Hepatocyte (in vitro differentiated cells): ENCODE measurements at regions not wholly inside any gene's neighbourhood (a gene's known extent, or its start where the extent isn't known, plus 50 kb on each side); places are given as distances from the start of the nearest gene placed in this dataset.

Source experiments
- DNase-seq: peaks from one replicate; pipeline ENCODE4 v3.0.0-alpha.2; 2016; ENCODE audit warnings: low spot score
- H2AFZ ChIP-seq: fragments of 200-600 bp; sonication (generic); 2 replicates; pipeline ENCODE4 v1.6.0; 2016; ENCODE audit warnings: antibody characterized with exemption, mild to moderate bottlenecking
- H3K27ac ChIP-seq: fragments of 200-600 bp; sonication (generic); 2 replicates; pipeline ENCODE4 v1.5.1; 2016; ENCODE audit warnings: mild to moderate bottlenecking
- H3K27me3 ChIP-seq: fragments of 200-600 bp; sonication (generic); 2 replicates; pipeline ENCODE4 v1.6.1; 2016
- H3K36me3 ChIP-seq: fragments of 200-600 bp; sonication (generic); replicated peaks from 2 replicates; pipeline ENCODE4 v1.5.1; 2016; ENCODE audit warnings: low read depth; ENCODE audit not compliant: insufficient read depth
- H3K4me1 ChIP-seq: fragments of 200-600 bp; sonication (generic); 2 replicates; pipeline ENCODE4 v1.5.1; 2016; ENCODE audit warnings: mild to moderate bottlenecking, moderate library complexity; ENCODE audit not compliant: insufficient read depth
- H3K4me2 ChIP-seq: fragments of 200-600 bp; sonication (generic); 2 replicates; pipeline ENCODE4 v1.6.0; 2016
- H3K4me3 ChIP-seq: fragments of 200-600 bp; sonication (generic); 2 replicates; pipeline ENCODE4 v1.5.1; 2016; ENCODE audit warnings: mild to moderate bottlenecking
- H3K79me2 ChIP-seq: fragments of 200-600 bp; sonication (generic); 2 replicates; pipeline ENCODE4 v1.6.0; 2017; ENCODE audit warnings: mild to moderate bottlenecking
- H3K9me2 ChIP-seq: fragments of 200-600 bp; sonication (generic); replicated peaks from 2 replicates; pipeline ENCODE4 v1.6.0; 2017; ENCODE audit warnings: mild to moderate bottlenecking; ENCODE audit not compliant: insufficient read depth
- H3K9me3 ChIP-seq: fragments of 200-600 bp; sonication (generic); 2 replicates; pipeline ENCODE4 v1.5.1; 2016; ENCODE audit warnings: low read depth, mild to moderate bottlenecking
- H4K20me1 ChIP-seq: fragments of 200-600 bp; sonication (generic); 2 replicates; pipeline ENCODE4 v1.6.0; 2016; ENCODE audit warnings: mild to moderate bottlenecking; ENCODE audit not compliant: insufficient read depth, poor library complexity, severe bottlenecking
- EZH2 ChIP-seq: fragments of 200-600 bp; sonication (generic); IDR thresholded peaks from 2 replicates; pipeline ENCODE4 v1.6.1; 2016; ENCODE audit warnings: antibody characterized with exemption, mild to moderate bottlenecking, borderline replicate concordance
- EZH2phosphoT487 ChIP-seq: fragments of 200-600 bp; sonication (generic); IDR thresholded peaks from one replicate; pipeline ENCODE4 v1.6.1; 2018; ENCODE audit warnings: antibody characterized with exemption, mild to moderate bottlenecking, low read depth, moderate library complexity; ENCODE audit not compliant: unreplicated experiment, severe bottlenecking
- WGBS: methylation state at CpG from one replicate; pipeline ENCODE4 v1.1.6; 2016; ENCODE audit warnings: low lambda C conversion rate; ENCODE audit errors: missing lambda C conversion rate; 5-methylcytosine and 5-hydroxymethylcytosine counted together
- TF ChIP-seq, protein P1 (sequence below): fragments of 200-600 bp; sonication (generic); IDR thresholded peaks from 2 replicates; pipeline ENCODE4 v1.5.1; 2016; ENCODE audit warnings: antibody characterized with exemption, mild to moderate bottlenecking; ENCODE audit not compliant: poor library complexity

DNA sequence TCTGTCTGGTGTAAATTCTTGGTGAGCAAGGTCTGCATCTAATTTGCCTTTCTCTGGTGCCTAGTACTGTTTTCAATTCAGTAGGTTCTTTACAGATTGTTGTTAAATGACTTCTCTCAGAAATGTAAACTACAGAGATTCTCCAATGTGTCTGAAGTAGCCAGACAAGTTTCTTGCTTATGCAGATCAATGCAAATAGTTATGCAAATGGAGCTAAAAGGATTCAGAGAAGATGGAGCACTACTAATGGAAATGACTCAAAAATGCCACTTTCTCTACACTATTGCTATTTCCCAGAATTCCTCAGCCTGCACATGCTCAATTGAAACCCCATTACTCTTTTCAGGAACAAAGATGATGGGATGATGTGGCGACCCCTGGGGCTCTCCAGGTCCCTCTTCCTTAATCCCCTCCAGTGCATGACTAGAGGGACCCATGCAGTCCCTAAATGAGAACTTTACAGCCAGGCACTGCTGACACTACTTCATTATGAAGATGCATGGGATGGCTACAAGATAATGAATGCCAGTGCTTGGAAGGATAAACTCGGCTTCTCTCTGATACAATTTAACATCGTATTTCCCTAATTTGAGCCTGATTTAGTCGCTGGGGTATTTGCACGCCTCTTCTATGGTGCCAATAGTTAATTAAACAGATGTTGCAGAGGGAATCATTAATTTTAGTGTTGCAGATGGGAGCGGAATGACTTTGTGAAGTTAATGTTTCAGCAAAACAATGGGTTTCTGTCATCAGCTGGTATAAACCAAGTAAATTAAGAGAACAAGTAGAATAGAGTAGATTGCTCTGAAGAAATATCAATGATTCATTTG is 753.2 kb downstream of the TLR4 start:
- Histone ChIP-seq H3K4me2 (no peak overlapping the region), H3K27me3 (no peaks in the 10 kb centered on the region), H3K36me3 (no peaks in the 10 kb centered on the region), H3K9me3 (no peaks in the 10 kb centered on the region), H3K4me1 (no peaks in the 10 kb centered on the region), H3K27ac (no peak overlapping the region), H2AFZ (no peak overlapping the region), H3K9me2 (no peaks in the 10 kb centered on the region), H4K20me1 (no peaks in the 10 kb centered on the region), H3K4me3 (no peak overlapping the region), H3K79me2 (no peaks in the 10 kb centered on the region)
- DNase-seq: no peak
- 84% methylated on average over 6 of the region's 6 CpGs for WGBS
- TF ChIP-seq EZH2phosphoT487: no peak
- TF ChIP-seq EZH2: no peak
- TF ChIP-seq, protein P1, sequence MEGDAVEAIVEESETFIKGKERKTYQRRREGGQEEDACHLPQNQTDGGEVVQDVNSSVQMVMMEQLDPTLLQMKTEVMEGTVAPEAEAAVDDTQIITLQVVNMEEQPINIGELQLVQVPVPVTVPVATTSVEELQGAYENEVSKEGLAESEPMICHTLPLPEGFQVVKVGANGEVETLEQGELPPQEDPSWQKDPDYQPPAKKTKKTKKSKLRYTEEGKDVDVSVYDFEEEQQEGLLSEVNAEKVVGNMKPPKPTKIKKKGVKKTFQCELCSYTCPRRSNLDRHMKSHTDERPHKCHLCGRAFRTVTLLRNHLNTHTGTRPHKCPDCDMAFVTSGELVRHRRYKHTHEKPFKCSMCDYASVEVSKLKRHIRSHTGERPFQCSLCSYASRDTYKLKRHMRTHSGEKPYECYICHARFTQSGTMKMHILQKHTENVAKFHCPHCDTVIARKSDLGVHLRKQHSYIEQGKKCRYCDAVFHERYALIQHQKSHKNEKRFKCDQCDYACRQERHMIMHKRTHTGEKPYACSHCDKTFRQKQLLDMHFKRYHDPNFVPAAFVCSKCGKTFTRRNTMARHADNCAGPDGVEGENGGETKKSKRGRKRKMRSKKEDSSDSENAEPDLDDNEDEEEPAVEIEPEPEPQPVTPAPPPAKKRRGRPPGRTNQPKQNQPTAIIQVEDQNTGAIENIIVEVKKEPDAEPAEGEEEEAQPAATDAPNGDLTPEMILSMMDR: no peak

DNA sequence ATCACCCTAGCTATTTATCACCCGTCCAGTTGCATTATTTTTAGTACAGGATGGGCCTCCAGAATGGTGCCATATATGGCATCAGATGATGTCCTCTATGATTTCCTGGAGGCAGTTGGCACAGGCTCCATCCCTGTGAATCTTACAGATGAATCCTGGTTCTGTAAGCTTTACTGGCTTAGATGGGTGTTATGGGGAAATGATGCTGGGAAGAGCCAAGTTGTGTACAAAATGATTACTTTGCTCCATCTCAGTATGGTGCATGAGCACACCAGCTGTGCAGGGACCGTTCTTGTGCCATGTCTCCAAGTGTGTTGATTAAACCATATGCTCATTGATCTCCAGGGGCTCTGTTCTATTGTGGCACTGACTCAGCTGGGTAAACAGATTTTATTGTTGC is 755.7 kb downstream of the TLR4 start:
- H3K36me3 ChIP-seq: no peaks in the 10 kb centered on the region
- no peaks in the 10 kb centered on the region for H3K9me2 ChIP-seq
- no peak overlapping the region for H3K4me3 ChIP-seq
- no peak overlapping the region for H3K27ac ChIP-seq
- WGBS: 82% methylated on average over 2 of the region's 2 CpGs
- H2AFZ ChIP-seq: no peak overlapping the region
- TF ChIP-seq EZH2 (no peak), EZH2phosphoT487 (no peak)
- TF ChIP-seq, protein P1: no peak
- no peaks in the 10 kb centered on the region for H3K4me1 ChIP-seq
- no peaks in the 10 kb centered on the region for H3K27me3 ChIP-seq
- H3K9me3 ChIP-seq: no peaks in the 10 kb centered on the region
- no peak for DNase-seq
- no peaks in the 10 kb centered on the region for H4K20me1 ChIP-seq
- no peaks in the 10 kb centered on the region for H3K79me2 ChIP-seq
- H3K4me2 ChIP-seq: no peak overlapping the region

DNA sequence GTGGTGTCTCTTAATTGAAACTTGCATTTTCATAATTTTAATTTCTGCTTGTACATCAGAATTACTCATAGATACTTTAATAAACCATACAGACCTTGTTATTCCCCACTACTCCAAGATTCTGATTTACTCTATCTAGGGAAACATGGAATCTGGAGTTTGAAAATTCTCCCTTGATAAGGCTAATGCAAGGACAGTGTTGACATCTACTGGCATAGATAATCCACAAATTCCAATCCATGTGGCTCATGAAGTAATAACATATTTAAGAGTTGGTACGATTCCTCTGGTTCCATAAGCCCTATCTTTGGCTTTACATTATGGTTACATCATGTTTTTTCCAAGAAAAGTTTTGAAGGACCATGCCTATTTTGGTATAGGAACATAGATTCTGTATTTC is 759.2 kb downstream of the TLR4 start:
- H3K9me3 ChIP-seq: no peaks in the 10 kb centered on the region
- no peaks in the 10 kb centered on the region for H3K27me3 ChIP-seq
- no peak overlapping the region for H3K4me3 ChIP-seq
- WGBS: 59% methylated on average over 1 of the region's 1 CpG
- no peak for DNase-seq
- H3K27ac ChIP-seq: no peak overlapping the region
- H3K36me3 ChIP-seq: no peaks in the 10 kb centered on the region
- no peak overlapping the region for H2AFZ ChIP-seq
- no peak overlapping the region for H3K4me2 ChIP-seq
- no peaks in the 10 kb centered on the region for H3K4me1 ChIP-seq
- H4K20me1 ChIP-seq: no peaks in the 10 kb centered on the region
- no peaks in the 10 kb centered on the region for H3K79me2 ChIP-seq
- no peak for TF ChIP-seq EZH2
- TF ChIP-seq, protein P1: no peak
- H3K9me2 ChIP-seq: no peaks in the 10 kb centered on the region
